Liver (tissue), 8 donors: ENCODE measurements at regions not wholly inside any gene's neighbourhood (a gene's known extent, or its start where the extent isn't known, plus 50 kb on each side); places are given as distances from the start of the nearest gene placed in this dataset.

Experiments
- DNase-seq: peaks from one replicate; pipeline ENCODE4 v3.0.0-alpha.2; 2017; ENCODE audit warnings: low spot score
- H3K27ac ChIP-seq, 2 donors: one replicate each; pipeline ENCODE4 v1.7.0; 2013; ENCODE audit warnings: inconsistent platforms in 2 of 2, low read length in 2 of 2, control low read depth in 1 of 2, low read depth in 1 of 2, mild to moderate bottlenecking in 1 of 2
- H3K27me3 ChIP-seq, 4 donors: one replicate each; pipeline versions ENCODE4 v1.6.1 to v1.7.0; 2013; ENCODE audit warnings: low read length in 3 of 4, inconsistent platforms in 1 of 4, mild to moderate bottlenecking in 1 of 4, moderate library complexity in 1 of 4; ENCODE audit not compliant: control insufficient read depth in 4 of 4, insufficient read depth in 4 of 4
- H3K36me3 ChIP-seq, 4 donors: one replicate each; pipeline versions ENCODE4 v1.6.1 to v1.7.0; 2013; ENCODE audit warnings: low read length in 3 of 4, mild to moderate bottlenecking in 3 of 4, low read depth in 1 of 4, moderate library complexity in 1 of 4; ENCODE audit not compliant: control insufficient read depth in 4 of 4, insufficient read depth in 3 of 4
- H3K4me1 ChIP-seq, 4 donors: one replicate each; pipeline versions ENCODE4 v1.6.1 to v1.7.0; 2013; ENCODE audit warnings: low read length in 3 of 4, mild to moderate bottlenecking in 3 of 4, moderate library complexity in 1 of 4; ENCODE audit not compliant: control insufficient read depth in 4 of 4, insufficient read depth in 4 of 4
- H3K4me3 ChIP-seq, 3 donors: one replicate each; pipeline versions ENCODE4 v1.6.1 to v1.7.0; 2013; ENCODE audit warnings: low read length in 3 of 3, control low read depth in 1 of 3, low read depth in 1 of 3, mild to moderate bottlenecking in 1 of 3
- H3K9ac ChIP-seq, 2 donors: one replicate each; pipeline ENCODE4 v1.7.0; 2013; ENCODE audit warnings: low read length in 2 of 2, mild to moderate bottlenecking in 2 of 2, moderate library complexity in 2 of 2, control low read depth in 1 of 2, low read depth in 1 of 2
- H3K9me3 ChIP-seq, 4 donors: one replicate each; pipeline versions ENCODE4 v1.6.1 to v1.7.0; 2013; ENCODE audit warnings: low read length in 3 of 4; ENCODE audit not compliant: control insufficient read depth in 4 of 4
- CTCF ChIP-seq: fragments of 150-350 bp; IDR thresholded peaks from 2 replicates; pipeline ENCODE4 v1.5.1; 2017; ENCODE audit warnings: improper control_type of control experiment, low read depth, low read length; ENCODE audit not compliant: missing input control
- EGR1 ChIP-seq, 2 donors: IDR thresholded peaks; 2 replicates each; pipeline ENCODE4 v1.6.1; 2016 to 2018; ENCODE audit warnings: antibody characterized with exemption in 2 of 2, low read depth in 2 of 2
- FOXA1 ChIP-seq: IDR thresholded peaks from 2 replicates; pipeline ENCODE4 v1.6.1; 2016; ENCODE audit warnings: antibody characterized with exemption
- FOXA2 ChIP-seq: IDR thresholded peaks from 2 replicates; pipeline ENCODE4 v1.6.1; 2016; ENCODE audit warnings: antibody characterized with exemption
- GABPA ChIP-seq, 2 donors: IDR thresholded peaks in 1 of 2; conservative IDR thresholded peaks in 1 of 2; 2 replicates each; pipeline ENCODE4 v1.6.1; 2016; ENCODE audit warnings: antibody characterized with exemption in 2 of 2, mild to moderate bottlenecking in 1 of 2, moderate library complexity in 1 of 2
- HNF4A ChIP-seq, 2 donors: conservative IDR thresholded peaks; 2 replicates each; pipeline ENCODE4 v1.6.1; 2016; ENCODE audit warnings: antibody characterized with exemption in 2 of 2, mild to moderate bottlenecking in 2 of 2
- HNF4G ChIP-seq: IDR thresholded peaks from 2 replicates; pipeline ENCODE4 v1.6.1; 2016; ENCODE audit warnings: antibody characterized with exemption
- JUND ChIP-seq, 2 donors: IDR thresholded peaks; 2 replicates each; pipeline ENCODE4 v1.6.1; 2016; ENCODE audit warnings: antibody characterized with exemption in 2 of 2
- MAX ChIP-seq: IDR thresholded peaks from 2 replicates; pipeline ENCODE4 v1.6.1; 2016; ENCODE audit warnings: antibody characterized with exemption
- NR2F2 ChIP-seq: IDR thresholded peaks from 2 replicates; pipeline ENCODE4 v1.6.1; 2016; ENCODE audit warnings: antibody characterized with exemption
- RAD21 ChIP-seq, 2 donors: IDR thresholded peaks; 2 replicates each; pipeline ENCODE4 v1.6.1; 2016; ENCODE audit warnings: antibody characterized with exemption in 2 of 2, mild to moderate bottlenecking in 2 of 2
- RXRA ChIP-seq, 2 donors: IDR thresholded peaks; 2 replicates each; pipeline ENCODE4 v1.6.1; 2017 to 2018; ENCODE audit warnings: antibody characterized with exemption in 2 of 2, mild to moderate bottlenecking in 1 of 2
- SP1 ChIP-seq: IDR thresholded peaks from 2 replicates; pipeline ENCODE4 v1.6.1; 2018; ENCODE audit warnings: antibody characterized with exemption, mild to moderate bottlenecking
- TAF1 ChIP-seq: conservative IDR thresholded peaks from 2 replicates; pipeline ENCODE4 v1.6.1; 2016; ENCODE audit warnings: antibody characterized with exemption, mild to moderate bottlenecking
- YY1 ChIP-seq: IDR thresholded peaks from 2 replicates; pipeline ENCODE4 v1.6.1; 2016; ENCODE audit warnings: antibody characterized with exemption, mild to moderate bottlenecking
- WGBS: extraction: QIAGEN DNeasy Blood & Tissue Kit; methylation state at CpG from one replicate; pipeline ENCODE4 v1.1.7; 2013; 5-methylcytosine and 5-hydroxymethylcytosine counted together
- TF ChIP-seq, protein P1 (sequence below): IDR thresholded peaks from 2 replicates; pipeline ENCODE4 v1.6.1; 2016; ENCODE audit warnings: antibody characterized with exemption
- TF ChIP-seq, protein P2 (sequence below): IDR thresholded peaks from 2 replicates; pipeline ENCODE4 v1.6.1; 2016; ENCODE audit warnings: antibody characterized with exemption, mild to moderate bottlenecking
- TF ChIP-seq, protein P3 (sequence below): IDR thresholded peaks from 2 replicates; pipeline ENCODE4 v1.6.1; 2016; ENCODE audit warnings: antibody characterized with exemption
- donor health status: healthy.
- donor health status: healthy.
- donor health status: healthy.
- donor health status: healthy.
- donor health status: healthy.

DNA sequence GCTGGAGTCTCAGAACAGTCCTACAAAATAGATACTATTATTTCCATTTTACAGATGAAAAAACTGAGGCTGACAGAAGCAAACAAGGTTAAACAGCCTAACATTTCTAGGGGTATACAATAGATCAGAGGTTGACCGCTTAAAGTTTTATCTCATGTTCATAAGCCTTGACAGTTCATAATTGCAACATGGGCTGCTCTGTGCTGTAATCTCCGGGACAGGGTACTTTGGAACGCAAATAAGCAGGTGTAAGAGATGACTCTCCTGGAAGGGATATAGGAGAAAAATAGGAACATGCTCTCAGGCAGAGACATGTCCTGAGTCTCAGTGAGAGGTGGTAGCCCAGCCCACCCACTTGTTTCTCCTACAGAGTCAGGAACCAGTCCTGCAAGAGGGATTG lies 72.8 kb upstream of the RBM19 start:
- WGBS: 33% methylated on average over 3 of the region's 3 CpGs
- DNase-seq: no peak
- peaks cover 4 to 44% (median 39%) of the 10 kb centered on the region in 4 donors for H3K4me1 ChIP-seq
- no peak overlapping the region for H3K9ac ChIP-seq
- TF ChIP-seq EGR1 (IDR thresholded peaks at IDR 0.05; ENCODE audit: low read depth in 2 of 2) (no peak), SP1 (peak; percentile 43), CTCF (no peak), TAF1 (no peak), MAX (peak; percentile 50), YY1 (peak; percentile 36), HNF4A (conservative IDR thresholded peaks at IDR 0.05) (peak; percentile 79 to 91), RXRA (IDR thresholded peaks at IDR 0.05) (peak; percentile 35 to 79), NR2F2 (no peak), GABPA (IDR thresholded peaks at IDR 0.05 in 1 of 2, conservative IDR thresholded peaks at IDR 0.05 in 1 of 2) (peak in 1 of 2 donors; percentile 30), FOXA1 (no peak), RAD21 (IDR thresholded peaks at IDR 0.05) (no peak), FOXA2 (peak; percentile 50), JUND (IDR thresholded peaks at IDR 0.05) (peak in 1 of 2 donors; percentile 68), HNF4G (no peak)
- TF ChIP-seq, protein P1, sequence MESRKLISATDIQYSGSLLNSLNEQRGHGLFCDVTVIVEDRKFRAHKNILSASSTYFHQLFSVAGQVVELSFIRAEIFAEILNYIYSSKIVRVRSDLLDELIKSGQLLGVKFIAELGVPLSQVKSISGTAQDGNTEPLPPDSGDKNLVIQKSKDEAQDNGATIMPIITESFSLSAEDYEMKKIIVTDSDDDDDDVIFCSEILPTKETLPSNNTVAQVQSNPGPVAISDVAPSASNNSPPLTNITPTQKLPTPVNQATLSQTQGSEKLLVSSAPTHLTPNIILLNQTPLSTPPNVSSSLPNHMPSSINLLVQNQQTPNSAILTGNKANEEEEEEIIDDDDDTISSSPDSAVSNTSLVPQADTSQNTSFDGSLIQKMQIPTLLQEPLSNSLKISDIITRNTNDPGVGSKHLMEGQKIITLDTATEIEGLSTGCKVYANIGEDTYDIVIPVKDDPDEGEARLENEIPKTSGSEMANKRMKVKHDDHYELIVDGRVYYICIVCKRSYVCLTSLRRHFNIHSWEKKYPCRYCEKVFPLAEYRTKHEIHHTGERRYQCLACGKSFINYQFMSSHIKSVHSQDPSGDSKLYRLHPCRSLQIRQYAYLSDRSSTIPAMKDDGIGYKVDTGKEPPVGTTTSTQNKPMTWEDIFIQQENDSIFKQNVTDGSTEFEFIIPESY: no peak
- TF ChIP-seq, protein P2, sequence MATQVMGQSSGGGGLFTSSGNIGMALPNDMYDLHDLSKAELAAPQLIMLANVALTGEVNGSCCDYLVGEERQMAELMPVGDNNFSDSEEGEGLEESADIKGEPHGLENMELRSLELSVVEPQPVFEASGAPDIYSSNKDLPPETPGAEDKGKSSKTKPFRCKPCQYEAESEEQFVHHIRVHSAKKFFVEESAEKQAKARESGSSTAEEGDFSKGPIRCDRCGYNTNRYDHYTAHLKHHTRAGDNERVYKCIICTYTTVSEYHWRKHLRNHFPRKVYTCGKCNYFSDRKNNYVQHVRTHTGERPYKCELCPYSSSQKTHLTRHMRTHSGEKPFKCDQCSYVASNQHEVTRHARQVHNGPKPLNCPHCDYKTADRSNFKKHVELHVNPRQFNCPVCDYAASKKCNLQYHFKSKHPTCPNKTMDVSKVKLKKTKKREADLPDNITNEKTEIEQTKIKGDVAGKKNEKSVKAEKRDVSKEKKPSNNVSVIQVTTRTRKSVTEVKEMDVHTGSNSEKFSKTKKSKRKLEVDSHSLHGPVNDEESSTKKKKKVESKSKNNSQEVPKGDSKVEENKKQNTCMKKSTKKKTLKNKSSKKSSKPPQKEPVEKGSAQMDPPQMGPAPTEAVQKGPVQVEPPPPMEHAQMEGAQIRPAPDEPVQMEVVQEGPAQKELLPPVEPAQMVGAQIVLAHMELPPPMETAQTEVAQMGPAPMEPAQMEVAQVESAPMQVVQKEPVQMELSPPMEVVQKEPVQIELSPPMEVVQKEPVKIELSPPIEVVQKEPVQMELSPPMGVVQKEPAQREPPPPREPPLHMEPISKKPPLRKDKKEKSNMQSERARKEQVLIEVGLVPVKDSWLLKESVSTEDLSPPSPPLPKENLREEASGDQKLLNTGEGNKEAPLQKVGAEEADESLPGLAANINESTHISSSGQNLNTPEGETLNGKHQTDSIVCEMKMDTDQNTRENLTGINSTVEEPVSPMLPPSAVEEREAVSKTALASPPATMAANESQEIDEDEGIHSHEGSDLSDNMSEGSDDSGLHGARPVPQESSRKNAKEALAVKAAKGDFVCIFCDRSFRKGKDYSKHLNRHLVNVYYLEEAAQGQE: peak; percentile 32
- TF ChIP-seq, protein P3, sequence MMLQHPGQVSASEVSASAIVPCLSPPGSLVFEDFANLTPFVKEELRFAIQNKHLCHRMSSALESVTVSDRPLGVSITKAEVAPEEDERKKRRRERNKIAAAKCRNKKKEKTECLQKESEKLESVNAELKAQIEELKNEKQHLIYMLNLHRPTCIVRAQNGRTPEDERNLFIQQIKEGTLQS: no peak
- H3K27ac ChIP-seq: peak overlapping the region; percentile 42 to 78
- no peaks in the 10 kb centered on the region for H3K36me3 ChIP-seq
- no peaks in the 10 kb centered on the region for H3K9me3 ChIP-seq
- no peak overlapping the region for H3K4me3 ChIP-seq
- no peaks in the 10 kb centered on the region for H3K27me3 ChIP-seq
